ENCODE measurements at regions not wholly inside any gene's neighbourhood (a gene's known extent, or its start where the extent isn't known, plus 50 kb on each side); places are given as distances from the start of the nearest gene placed in this dataset.

GRCh38 chr14:51310505-51310944 is 70.5 kb downstream of the TMX1 start:
- H3K36me3 ChIP-seq (ENCODE audit: insufficient read depth, low read length) = no peaks in the 10 kb centered on the region
- no peaks in the 10 kb centered on the region for H3K9me2 ChIP-seq (ENCODE audit: insufficient read depth, low read length)
- no peaks in the 10 kb centered on the region for H3K79me2 ChIP-seq (replicated peaks; ENCODE audit: insufficient read depth, low read length)
- H2AFZ ChIP-seq (ENCODE audit: low read depth, low read length) = no peak overlapping the region
- no peak for TF ChIP-seq RAD21 (conservative IDR thresholded peaks at IDR 0.05)
- H3K27ac ChIP-seq (ENCODE audit: low read length) = no peak overlapping the region
- no peak overlapping the region for H3K9ac ChIP-seq (ENCODE audit: low read length)
- no peaks in the 10 kb centered on the region for H3F3A ChIP-seq (ENCODE audit: insufficient read depth, low read length, poor library complexity, severe bottlenecking)
- no peak overlapping the region for H3K4me3 ChIP-seq (ENCODE audit: low read length)
- H4K20me1 ChIP-seq (ENCODE audit: insufficient read depth) = no peaks in the 10 kb centered on the region
- no peaks in the 10 kb centered on the region for H3K9me3 ChIP-seq (ENCODE audit: low read length)
- no peaks in the 10 kb centered on the region for H3K27me3 ChIP-seq (ENCODE audit: insufficient read depth, low read depth, low read length)
- H3K4me2 ChIP-seq (ENCODE audit: low read length) = no peak overlapping the region

- Histone ChIP-seq H3K9ac (ENCODE audit: low read length) (no peak overlapping the region), H3K4me3 (ENCODE audit: low read length) (no peak overlapping the region), H3K4me2 (ENCODE audit: low read length) (no peak overlapping the region), H3K9me3 (ENCODE audit: low read length) (no peaks in the 10 kb centered on the region), H2AFZ (ENCODE audit: low read depth, low read length) (no peak overlapping the region), H3K27ac (ENCODE audit: low read length) (no peak overlapping the region), H3K36me3 (ENCODE audit: insufficient read depth, low read length) (no peaks in the 10 kb centered on the region), H4K20me1 (ENCODE audit: insufficient read depth) (no peaks in the 10 kb centered on the region), H3K79me2 (replicated peaks; ENCODE audit: insufficient read depth, low read length) (no peaks in the 10 kb centered on the region), H3F3A (ENCODE audit: insufficient read depth, low read length, poor library complexity, severe bottlenecking) (no peaks in the 10 kb centered on the region), H3K27me3 (ENCODE audit: insufficient read depth, low read depth, low read length) (no peaks in the 10 kb centered on the region), H3K9me2 (ENCODE audit: insufficient read depth, low read length) (no peaks in the 10 kb centered on the region)
- TF ChIP-seq REST (IDR thresholded peaks at IDR 0.05; ENCODE audit: borderline replicate concordance) (no peak), TAF1 (IDR thresholded peaks at IDR 0.05; ENCODE audit: low read depth) (no peak), POLR2AphosphoS5 (IDR thresholded peaks at IDR 0.05) (no peak), MXI1 (conservative IDR thresholded peaks at IDR 0.05; ENCODE audit: poor library complexity, severe bottlenecking) (no peak), SMC3 (conservative IDR thresholded peaks at IDR 0.05; ENCODE audit: poor library complexity) (no peak), RAD21 (conservative IDR thresholded peaks at IDR 0.05) (no peak), EP300 (conservative IDR thresholded peaks at IDR 0.05; ENCODE audit: poor library complexity, severe bottlenecking) (no peak)
- TF ChIP-seq, protein P1, sequence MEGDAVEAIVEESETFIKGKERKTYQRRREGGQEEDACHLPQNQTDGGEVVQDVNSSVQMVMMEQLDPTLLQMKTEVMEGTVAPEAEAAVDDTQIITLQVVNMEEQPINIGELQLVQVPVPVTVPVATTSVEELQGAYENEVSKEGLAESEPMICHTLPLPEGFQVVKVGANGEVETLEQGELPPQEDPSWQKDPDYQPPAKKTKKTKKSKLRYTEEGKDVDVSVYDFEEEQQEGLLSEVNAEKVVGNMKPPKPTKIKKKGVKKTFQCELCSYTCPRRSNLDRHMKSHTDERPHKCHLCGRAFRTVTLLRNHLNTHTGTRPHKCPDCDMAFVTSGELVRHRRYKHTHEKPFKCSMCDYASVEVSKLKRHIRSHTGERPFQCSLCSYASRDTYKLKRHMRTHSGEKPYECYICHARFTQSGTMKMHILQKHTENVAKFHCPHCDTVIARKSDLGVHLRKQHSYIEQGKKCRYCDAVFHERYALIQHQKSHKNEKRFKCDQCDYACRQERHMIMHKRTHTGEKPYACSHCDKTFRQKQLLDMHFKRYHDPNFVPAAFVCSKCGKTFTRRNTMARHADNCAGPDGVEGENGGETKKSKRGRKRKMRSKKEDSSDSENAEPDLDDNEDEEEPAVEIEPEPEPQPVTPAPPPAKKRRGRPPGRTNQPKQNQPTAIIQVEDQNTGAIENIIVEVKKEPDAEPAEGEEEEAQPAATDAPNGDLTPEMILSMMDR (IDR thresholded peaks at IDR 0.05; ENCODE audit: poor library complexity, severe bottlenecking) = no peak
Observed at GRCh38 chr14:51314321-51315015, 74.4 kb downstream of the TMX1 start.

GRCh38 chr14:51317373-51317772 is 77.3 kb downstream of the TMX1 start:
- no peak overlapping the region for H3K9ac ChIP-seq (ENCODE audit: low read length)
- no peak overlapping the region for H2AFZ ChIP-seq (ENCODE audit: low read depth, low read length)
- TF ChIP-seq RAD21 (conservative IDR thresholded peaks at IDR 0.05) (no peak), POLR2AphosphoS5 (IDR thresholded peaks at IDR 0.05) (no peak), TAF1 (IDR thresholded peaks at IDR 0.05; ENCODE audit: low read depth) (no peak), SMC3 (conservative IDR thresholded peaks at IDR 0.05; ENCODE audit: poor library complexity) (no peak), EZH2 (IDR thresholded peaks at IDR 0.05; ENCODE audit: borderline replicate concordance, insufficient read depth, low read length, poor library complexity, severe bottlenecking) (no peak), REST (IDR thresholded peaks at IDR 0.05; ENCODE audit: borderline replicate concordance) (no peak), MXI1 (conservative IDR thresholded peaks at IDR 0.05; ENCODE audit: poor library complexity, severe bottlenecking) (no peak), EP300 (conservative IDR thresholded peaks at IDR 0.05; ENCODE audit: poor library complexity, severe bottlenecking) (no peak)
- TF ChIP-seq, protein P1 (IDR thresholded peaks at IDR 0.05; ENCODE audit: poor library complexity, severe bottlenecking) = no peak
- no peak overlapping the region for H3K4me2 ChIP-seq (ENCODE audit: low read length)
- no peaks in the 10 kb centered on the region for H3F3A ChIP-seq (ENCODE audit: insufficient read depth, low read length, poor library complexity, severe bottlenecking)
- no peak overlapping the region for H3K4me3 ChIP-seq (ENCODE audit: low read length)
- H3K27me3 ChIP-seq (ENCODE audit: insufficient read depth, low read depth, low read length) = no peaks in the 10 kb centered on the region
- no peaks in the 10 kb centered on the region for H3K9me3 ChIP-seq (ENCODE audit: low read length)
- no peaks in the 10 kb centered on the region for H3K36me3 ChIP-seq (ENCODE audit: insufficient read depth, low read length)
- no peaks in the 10 kb centered on the region for H3K79me2 ChIP-seq (replicated peaks; ENCODE audit: insufficient read depth, low read length)
- no peaks in the 10 kb centered on the region for H4K20me1 ChIP-seq (ENCODE audit: insufficient read depth)
- no peaks in the 10 kb centered on the region for H3K9me2 ChIP-seq (ENCODE audit: insufficient read depth, low read length)
- no peak overlapping the region for H3K27ac ChIP-seq (ENCODE audit: low read length)
